Astrocyte (in vitro differentiated cells and primary cell): ENCODE measurements at regions not wholly inside any gene's neighbourhood (a gene's known extent, or its start where the extent isn't known, plus 50 kb on each side); places are given as distances from the start of the nearest gene placed in this dataset.
"Not testable (repeated sequence)": the region's sequence is repeated elsewhere in the genome, so short reads cannot be mapped to it uniquely, and the experiment has no call there.

ENCODE experiments used
- DNase-seq: peaks from one replicate; pipeline ENCODE4 v3.0.0-alpha.2; 2010; ENCODE audit warnings: low read depth
- FAIRE-seq: peaks from 2 replicates; lab custom pipeline; 2011; peaks lifted over from hg19 to GRCh38; lab: Jason Lieb, UNC
- H2AFZ ChIP-seq: 2 replicates; pipeline ENCODE4 v1.6.0; 2012; ENCODE audit warnings: low read depth, low read length, inconsistent platforms
- H3K27ac ChIP-seq: 2 replicates; pipeline ENCODE4 v1.5.1; 2011; ENCODE audit warnings: low read depth, low read length, inconsistent platforms
- H3K27me3 ChIP-seq: 2 replicates; pipeline ENCODE4 v1.6.0; 2011; ENCODE audit warnings: low read length, inconsistent platforms; ENCODE audit not compliant: insufficient read depth
- H3K36me3 ChIP-seq: 2 replicates; pipeline ENCODE4 v1.5.1; 2011; ENCODE audit warnings: low read length, inconsistent platforms; ENCODE audit not compliant: insufficient read depth
- H3K4me1 ChIP-seq: 2 replicates; pipeline ENCODE4 v1.5.1; 2011; ENCODE audit warnings: low read length, inconsistent platforms; ENCODE audit not compliant: insufficient read depth
- H3K4me2 ChIP-seq: 2 replicates; pipeline ENCODE4 v1.6.0; 2012; ENCODE audit warnings: low read length, inconsistent platforms
- H3K4me3 ChIP-seq: 2 replicates; pipeline ENCODE4 v1.5.1; 2011; ENCODE audit warnings: low read depth, mild to moderate bottlenecking, low read length, inconsistent platforms; ENCODE audit not compliant: insufficient read depth
- H3K79me2 ChIP-seq: 2 replicates; pipeline ENCODE4 v1.6.0; 2012; ENCODE audit warnings: mild to moderate bottlenecking, low read length, inconsistent platforms; ENCODE audit not compliant: insufficient read depth
- H3K9ac ChIP-seq: 2 replicates; pipeline ENCODE4 v1.6.0; 2012; ENCODE audit warnings: mild to moderate bottlenecking, low read length, inconsistent platforms
- H3K9me3 ChIP-seq: 2 replicates; pipeline ENCODE4 v1.5.1; 2012; ENCODE audit warnings: low read depth, mild to moderate bottlenecking, low read length, inconsistent platforms; ENCODE audit not compliant: insufficient read depth
- H4K20me1 ChIP-seq: 2 replicates; pipeline ENCODE4 v1.6.0; 2012; ENCODE audit warnings: low read length, inconsistent platforms; ENCODE audit not compliant: insufficient read depth
- H3K27ac Mint-ChIP-seq: one replicate; pipeline ENCODE4 v1.8.0; 2021; ENCODE audit warnings: mild to moderate bottlenecking, mixed read lengths; ENCODE audit not compliant: unreplicated experiment
- H3K27me3 Mint-ChIP-seq: one replicate; pipeline ENCODE4 v1.8.0; 2021; ENCODE audit warnings: low read depth, mixed read lengths; ENCODE audit not compliant: unreplicated experiment
- H3K36me3 Mint-ChIP-seq: one replicate; pipeline ENCODE4 v1.8.0; 2021; ENCODE audit warnings: low read depth, mixed read lengths; ENCODE audit not compliant: unreplicated experiment
- H3K4me1 Mint-ChIP-seq: one replicate; pipeline ENCODE4 v1.8.0; 2021; ENCODE audit warnings: low read depth, mixed read lengths; ENCODE audit not compliant: unreplicated experiment
- H3K4me3 Mint-ChIP-seq: one replicate; pipeline ENCODE4 v1.8.0; 2021; ENCODE audit warnings: mild to moderate bottlenecking, moderate library complexity, mixed read lengths; ENCODE audit not compliant: unreplicated experiment
- H3K9me3 Mint-ChIP-seq: one replicate; pipeline ENCODE4 v1.8.0; 2021; ENCODE audit warnings: mild to moderate bottlenecking, mixed read lengths; ENCODE audit not compliant: unreplicated experiment

DNA sequence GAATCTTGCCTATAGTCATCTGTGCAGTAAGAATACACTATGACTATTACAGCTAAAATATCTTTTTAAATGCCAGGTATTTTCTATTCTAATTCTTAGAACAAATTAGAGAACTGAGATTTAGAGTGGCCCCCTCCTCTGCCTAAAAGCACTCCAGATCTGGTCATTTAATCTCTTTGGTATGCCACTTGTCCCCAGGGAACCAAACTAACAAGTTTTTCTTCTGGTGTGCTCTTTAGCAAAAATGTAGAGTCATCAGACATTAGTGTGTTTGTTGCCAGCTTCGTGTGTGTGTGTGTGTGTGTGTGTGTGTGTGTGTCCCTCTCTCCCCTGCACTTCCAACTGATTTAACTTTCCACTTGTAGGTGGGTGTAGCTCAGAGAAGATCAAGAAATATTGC is 117.8 kb downstream of the SPDYE17 start:
- not testable (repeated sequence) for H3K79me2 ChIP-seq, H3K9me3 Mint-ChIP-seq, H3K36me3 Mint-ChIP-seq, H2AFZ ChIP-seq, H3K36me3 ChIP-seq, H3K9ac ChIP-seq, H3K27me3 Mint-ChIP-seq, H4K20me1 ChIP-seq, H3K27ac Mint-ChIP-seq, H3K4me3 Mint-ChIP-seq, H3K4me3 ChIP-seq, H3K9me3 ChIP-seq, FAIRE-seq, H3K4me2 ChIP-seq, H3K27ac ChIP-seq, DNase-seq, H3K4me1 ChIP-seq, H3K27me3 ChIP-seq, H3K4me1 Mint-ChIP-seq

DNA sequence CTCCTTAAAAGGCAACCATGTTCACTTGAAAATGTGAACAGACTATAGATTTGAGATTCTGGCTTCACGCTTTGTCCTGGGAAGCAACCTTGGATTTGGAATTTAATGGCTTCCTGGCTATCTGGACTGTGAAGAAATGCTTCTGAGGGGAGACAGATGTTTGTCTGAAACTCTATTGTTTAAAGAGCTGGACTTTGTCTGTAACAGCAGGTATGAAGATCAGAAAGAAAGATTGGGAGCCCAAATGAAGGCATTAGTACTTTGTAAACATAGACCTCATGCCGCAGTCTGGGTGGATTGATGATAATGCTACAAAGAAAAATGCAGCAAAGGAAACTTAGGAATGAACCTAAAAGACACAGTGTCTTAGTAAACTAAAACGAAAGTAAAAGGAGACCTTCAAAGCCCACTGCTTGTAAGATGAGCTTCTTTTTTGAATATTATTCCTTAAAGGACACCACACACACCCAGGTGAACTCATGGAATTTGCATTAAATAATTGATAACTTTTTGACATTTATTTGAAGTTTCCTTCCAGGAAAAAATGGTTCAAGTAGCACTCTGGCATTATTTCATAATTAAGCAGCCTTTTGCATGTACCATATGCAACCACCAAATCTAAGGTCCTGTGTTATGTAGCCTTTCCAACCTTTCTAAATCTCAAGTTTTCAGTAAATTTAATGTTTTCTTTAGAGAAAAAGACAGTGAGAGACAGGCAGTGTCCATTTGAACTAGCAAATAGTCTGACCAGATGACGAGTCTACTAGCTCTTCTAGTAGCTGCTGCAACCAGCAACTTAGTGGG is 119.9 kb downstream of the SPDYE17 start:
- H3K36me3 ChIP-seq, FAIRE-seq, H4K20me1 ChIP-seq, H3K27ac ChIP-seq, H3K27me3 Mint-ChIP-seq, H2AFZ ChIP-seq, H3K27ac Mint-ChIP-seq, DNase-seq, H3K79me2 ChIP-seq, H3K9me3 Mint-ChIP-seq, H3K9me3 ChIP-seq, H3K4me3 Mint-ChIP-seq, H3K9ac ChIP-seq, H3K36me3 Mint-ChIP-seq, H3K27me3 ChIP-seq, H3K4me3 ChIP-seq, H3K4me1 ChIP-seq, H3K4me1 Mint-ChIP-seq: not testable (repeated sequence)
- H3K4me2 ChIP-seq, result peak overlapping the region; percentile 8

DNA sequence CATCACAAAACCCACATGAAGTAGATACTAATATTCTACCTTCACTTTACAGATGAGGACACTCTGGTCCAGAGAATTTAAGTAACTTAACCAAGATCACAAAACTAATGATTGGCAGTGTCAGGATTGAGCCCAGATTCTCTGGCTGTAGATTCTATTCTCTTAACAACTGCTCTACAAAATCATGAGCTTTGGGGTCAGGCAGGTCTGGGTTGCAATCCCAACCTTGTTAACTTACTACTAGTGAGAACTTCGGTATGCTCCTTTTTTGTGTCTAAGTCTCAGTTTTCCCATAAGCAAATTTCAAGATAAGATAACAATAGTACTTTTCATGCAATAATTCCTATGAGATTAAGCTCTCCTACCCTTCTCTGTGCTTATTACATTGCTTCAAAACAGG is 127.5 kb downstream of the SPDYE17 start:
- not testable (repeated sequence) for H3K9me3 ChIP-seq, H3K27ac Mint-ChIP-seq, H3K79me2 ChIP-seq, H4K20me1 ChIP-seq, H3K27me3 Mint-ChIP-seq, H3K27me3 ChIP-seq, H3K4me3 Mint-ChIP-seq, DNase-seq, H3K27ac ChIP-seq, H2AFZ ChIP-seq, H3K4me1 ChIP-seq, H3K36me3 Mint-ChIP-seq, H3K4me1 Mint-ChIP-seq, H3K9ac ChIP-seq, H3K9me3 Mint-ChIP-seq, H3K36me3 ChIP-seq, H3K4me3 ChIP-seq, H3K4me2 ChIP-seq
- FAIRE-seq, result peak; percentile 80

DNA sequence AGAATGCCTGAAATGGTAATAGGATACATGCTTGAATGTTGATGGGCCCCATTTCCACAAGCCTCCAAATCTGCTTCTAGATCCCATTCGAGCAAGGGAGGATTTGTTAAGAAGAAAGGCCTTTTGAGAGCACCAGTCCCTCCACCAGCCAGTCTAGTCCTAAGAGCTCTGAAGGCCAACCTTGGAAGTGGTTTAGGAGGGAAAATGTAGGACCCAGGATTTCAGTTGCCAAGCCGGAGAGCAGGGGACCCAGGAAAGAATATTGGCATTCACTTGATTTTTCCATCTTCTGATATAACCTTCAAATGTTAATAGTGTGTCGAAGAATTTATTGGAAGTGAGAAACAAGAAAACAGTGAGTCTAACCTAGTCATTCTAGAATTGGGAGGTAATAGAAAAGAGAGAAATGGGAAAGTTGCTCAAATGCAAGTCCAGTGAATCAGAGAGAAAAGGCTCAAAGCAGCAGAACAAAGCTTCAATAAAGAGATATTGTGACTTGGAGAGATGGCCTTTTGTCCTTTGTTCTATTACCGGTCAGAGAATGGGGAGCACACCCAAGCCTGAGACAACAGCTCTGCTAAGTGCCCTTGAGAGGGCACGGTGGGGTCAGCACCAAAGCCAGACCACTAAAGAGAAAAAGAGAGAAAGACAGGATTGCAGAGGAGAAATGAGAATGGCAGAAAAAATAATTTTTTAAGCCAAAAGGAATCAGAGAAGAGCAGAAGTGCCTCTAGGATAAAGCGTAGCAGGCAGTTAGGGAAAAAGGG is 130.0 kb downstream of the SPDYE17 start:
- H3K9ac ChIP-seq, H2AFZ ChIP-seq, H3K4me1 ChIP-seq, DNase-seq, H3K27me3 Mint-ChIP-seq, H3K4me3 ChIP-seq, H3K27ac ChIP-seq, H3K27me3 ChIP-seq, H3K4me2 ChIP-seq, H3K4me3 Mint-ChIP-seq, H3K79me2 ChIP-seq, H3K36me3 Mint-ChIP-seq, H4K20me1 ChIP-seq, H3K27ac Mint-ChIP-seq, H3K9me3 Mint-ChIP-seq, H3K36me3 ChIP-seq, H3K9me3 ChIP-seq, FAIRE-seq, H3K4me1 Mint-ChIP-seq: not testable (repeated sequence)

DNA sequence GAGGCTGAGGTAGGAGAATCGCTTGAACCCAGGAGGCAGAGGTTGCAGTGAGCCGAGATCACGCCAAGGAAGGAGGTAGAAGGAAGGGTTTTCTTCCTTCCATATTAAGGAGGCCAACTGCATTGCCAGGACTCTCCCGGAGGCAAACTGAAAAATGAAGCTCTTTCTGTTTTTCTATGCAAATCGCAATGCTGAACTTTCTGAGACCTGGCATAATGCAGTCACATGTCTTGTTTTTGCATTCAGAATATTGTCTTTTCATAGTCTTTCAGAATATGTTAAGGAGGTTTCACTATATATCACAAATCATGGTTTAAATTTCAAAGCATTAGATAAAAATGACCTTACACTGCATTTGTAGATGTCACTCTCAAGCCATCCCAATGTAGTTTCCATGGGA is 133.4 kb downstream of the SPDYE17 start:
- not testable (repeated sequence) for H3K4me3 Mint-ChIP-seq, H3K79me2 ChIP-seq, H3K4me2 ChIP-seq, H3K27me3 Mint-ChIP-seq, H3K9me3 Mint-ChIP-seq, H3K27ac Mint-ChIP-seq, H2AFZ ChIP-seq, H3K27ac ChIP-seq, H4K20me1 ChIP-seq, DNase-seq, H3K9me3 ChIP-seq, H3K4me1 ChIP-seq, H3K4me1 Mint-ChIP-seq, H3K4me3 ChIP-seq, FAIRE-seq, H3K36me3 ChIP-seq, H3K36me3 Mint-ChIP-seq, H3K9ac ChIP-seq, H3K27me3 ChIP-seq

DNA sequence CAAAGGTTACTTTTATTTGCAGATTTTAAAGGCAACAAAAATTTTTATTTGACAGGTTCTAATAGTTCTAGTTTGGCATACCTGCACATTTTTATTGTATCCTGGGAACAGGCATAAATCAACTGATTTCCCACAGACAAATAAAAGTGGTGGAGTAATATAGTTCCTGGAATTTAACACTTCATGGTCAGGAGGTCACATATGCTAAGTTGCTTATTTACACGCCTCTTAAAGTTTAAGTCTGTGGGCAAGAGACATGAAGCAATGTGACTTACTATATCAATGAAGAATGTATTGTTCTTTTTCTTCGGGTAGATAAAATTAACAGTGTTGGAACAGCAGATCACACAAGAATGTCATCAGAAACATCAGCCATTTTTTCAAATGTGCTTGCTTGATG is 135.2 kb downstream of the SPDYE17 start:
- not testable (repeated sequence) for H3K36me3 Mint-ChIP-seq, H3K27ac ChIP-seq, H3K4me3 ChIP-seq, H3K9me3 ChIP-seq, H2AFZ ChIP-seq, H3K4me3 Mint-ChIP-seq, H3K9me3 Mint-ChIP-seq, H3K27ac Mint-ChIP-seq, H3K79me2 ChIP-seq, H4K20me1 ChIP-seq, H3K4me1 ChIP-seq, H3K9ac ChIP-seq, H3K27me3 Mint-ChIP-seq, H3K4me1 Mint-ChIP-seq, H3K27me3 ChIP-seq, H3K4me2 ChIP-seq, H3K36me3 ChIP-seq
- FAIRE-seq (peak; percentile 58), DNase-seq (peak; percentile 53)
